K562 (cell line): ENCODE measurements at regions not wholly inside any gene's neighbourhood (a gene's known extent, or its start where the extent isn't known, plus 50 kb on each side); places are given as distances from the start of the nearest gene placed in this dataset.

Experiments used
- ARID2 ChIP-seq: fragments of 450-650 bp; IDR thresholded peaks from 2 replicates; pipeline ENCODE4 v1.6.1; 2017; ENCODE audit warnings: antibody characterized with exemption, mild to moderate bottlenecking
- EZH2 ChIP-seq: IDR thresholded peaks from 2 replicates; pipeline ENCODE4 v1.6.1; 2012; ENCODE audit warnings: low read depth, mild to moderate bottlenecking, inconsistent platforms, low read length, borderline replicate concordance
- TSC22D4 ChIP-seq: fragments of 450-650 bp; IDR thresholded peaks from 2 replicates; pipeline ENCODE4 v1.6.1; 2016; ENCODE audit warnings: missing genetic modification characterization, missing biosample characterization, control low read depth
- ZBTB7A ChIP-seq: IDR thresholded peaks from 2 replicates; pipeline ENCODE4 v1.6.1; 2011; ENCODE audit warnings: low read depth, mild to moderate bottlenecking, low read length, moderate library complexity, borderline replicate concordance; ENCODE audit not compliant: control insufficient read depth
- TF ChIP-seq, protein P1 (sequence below): fragments of 200-800 bp; sonication (Bioruptor generic); IDR thresholded peaks from 2 replicates; pipeline ENCODE4 v1.6.1; 2016; ENCODE audit warnings: missing genetic modification characterization, missing compliant biosample characterization

DNA sequence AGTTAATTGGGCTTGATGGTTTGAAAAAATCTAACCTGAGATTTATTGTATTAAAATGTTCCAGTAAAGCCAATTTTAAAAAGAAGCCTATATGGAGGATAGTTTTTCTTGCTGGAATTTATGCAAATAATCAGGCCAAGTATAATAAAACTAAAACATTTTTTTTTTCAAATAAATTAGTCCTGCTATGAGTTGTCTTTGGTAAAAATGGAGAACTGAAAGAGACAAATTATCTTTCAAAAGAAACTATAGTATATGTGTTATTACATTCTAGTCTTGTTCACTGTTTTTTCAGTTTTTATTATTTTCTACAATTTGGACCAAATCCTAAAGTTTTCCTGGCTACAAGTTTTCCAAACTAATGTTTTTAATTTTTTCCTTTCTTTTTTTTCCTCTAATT lies 468.9 kb downstream of the UQCRFS1 start (continued):
- TF ChIP-seq ZBTB7A (no peak), EZH2 (no peak), TSC22D4 (tag) (no peak), ARID2 (no peak)
- TF ChIP-seq, protein P1, sequence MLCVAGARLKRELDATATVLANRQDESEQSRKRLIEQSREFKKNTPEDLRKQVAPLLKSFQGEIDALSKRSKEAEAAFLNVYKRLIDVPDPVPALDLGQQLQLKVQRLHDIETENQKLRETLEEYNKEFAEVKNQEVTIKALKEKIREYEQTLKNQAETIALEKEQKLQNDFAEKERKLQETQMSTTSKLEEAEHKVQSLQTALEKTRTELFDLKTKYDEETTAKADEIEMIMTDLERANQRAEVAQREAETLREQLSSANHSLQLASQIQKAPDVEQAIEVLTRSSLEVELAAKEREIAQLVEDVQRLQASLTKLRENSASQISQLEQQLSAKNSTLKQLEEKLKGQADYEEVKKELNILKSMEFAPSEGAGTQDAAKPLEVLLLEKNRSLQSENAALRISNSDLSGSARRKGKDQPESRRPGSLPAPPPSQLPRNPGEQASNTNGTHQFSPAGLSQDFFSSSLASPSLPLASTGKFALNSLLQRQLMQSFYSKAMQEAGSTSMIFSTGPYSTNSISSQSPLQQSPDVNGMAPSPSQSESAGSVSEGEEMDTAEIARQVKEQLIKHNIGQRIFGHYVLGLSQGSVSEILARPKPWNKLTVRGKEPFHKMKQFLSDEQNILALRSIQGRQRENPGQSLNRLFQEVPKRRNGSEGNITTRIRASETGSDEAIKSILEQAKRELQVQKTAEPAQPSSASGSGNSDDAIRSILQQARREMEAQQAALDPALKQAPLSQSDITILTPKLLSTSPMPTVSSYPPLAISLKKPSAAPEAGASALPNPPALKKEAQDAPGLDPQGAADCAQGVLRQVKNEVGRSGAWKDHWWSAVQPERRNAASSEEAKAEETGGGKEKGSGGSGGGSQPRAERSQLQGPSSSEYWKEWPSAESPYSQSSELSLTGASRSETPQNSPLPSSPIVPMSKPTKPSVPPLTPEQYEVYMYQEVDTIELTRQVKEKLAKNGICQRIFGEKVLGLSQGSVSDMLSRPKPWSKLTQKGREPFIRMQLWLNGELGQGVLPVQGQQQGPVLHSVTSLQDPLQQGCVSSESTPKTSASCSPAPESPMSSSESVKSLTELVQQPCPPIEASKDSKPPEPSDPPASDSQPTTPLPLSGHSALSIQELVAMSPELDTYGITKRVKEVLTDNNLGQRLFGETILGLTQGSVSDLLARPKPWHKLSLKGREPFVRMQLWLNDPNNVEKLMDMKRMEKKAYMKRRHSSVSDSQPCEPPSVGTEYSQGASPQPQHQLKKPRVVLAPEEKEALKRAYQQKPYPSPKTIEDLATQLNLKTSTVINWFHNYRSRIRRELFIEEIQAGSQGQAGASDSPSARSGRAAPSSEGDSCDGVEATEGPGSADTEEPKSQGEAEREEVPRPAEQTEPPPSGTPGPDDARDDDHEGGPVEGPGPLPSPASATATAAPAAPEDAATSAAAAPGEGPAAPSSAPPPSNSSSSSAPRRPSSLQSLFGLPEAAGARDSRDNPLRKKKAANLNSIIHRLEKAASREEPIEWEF (CRISPR knock-in tag), result no peak
